ENCODE measurements at regions not wholly inside any gene's neighbourhood (a gene's known extent, or its start where the extent isn't known, plus 50 kb on each side); places are given as distances from the start of the nearest gene placed in this dataset.

DNA sequence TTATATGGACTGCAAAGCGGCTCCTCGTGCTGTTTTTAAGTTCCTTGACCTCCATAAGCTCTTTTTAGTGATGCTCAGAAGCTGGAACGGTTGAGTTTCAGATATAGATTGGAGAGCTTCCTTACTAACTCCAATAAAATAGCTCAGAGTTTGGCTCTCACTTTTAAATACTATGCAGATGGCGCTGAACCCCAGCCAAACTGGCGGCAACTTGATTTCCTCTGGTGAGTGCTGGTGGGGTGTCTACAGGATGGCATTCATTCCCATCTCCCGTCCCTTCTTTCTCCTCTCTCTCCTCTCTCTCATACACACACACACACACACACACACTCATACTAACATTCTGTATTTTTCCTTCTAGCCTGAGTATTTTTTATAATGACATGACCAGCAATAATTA is 346.3 kb downstream of the ETNK1 start:
- H3K4me3 ChIP-seq (ENCODE audit: low read depth in 1 of 2, low read length in 1 of 2) = no peak overlapping the region
- no peaks in the 10 kb centered on the region for H3K27me3 ChIP-seq
- TF ChIP-seq, protein P1, sequence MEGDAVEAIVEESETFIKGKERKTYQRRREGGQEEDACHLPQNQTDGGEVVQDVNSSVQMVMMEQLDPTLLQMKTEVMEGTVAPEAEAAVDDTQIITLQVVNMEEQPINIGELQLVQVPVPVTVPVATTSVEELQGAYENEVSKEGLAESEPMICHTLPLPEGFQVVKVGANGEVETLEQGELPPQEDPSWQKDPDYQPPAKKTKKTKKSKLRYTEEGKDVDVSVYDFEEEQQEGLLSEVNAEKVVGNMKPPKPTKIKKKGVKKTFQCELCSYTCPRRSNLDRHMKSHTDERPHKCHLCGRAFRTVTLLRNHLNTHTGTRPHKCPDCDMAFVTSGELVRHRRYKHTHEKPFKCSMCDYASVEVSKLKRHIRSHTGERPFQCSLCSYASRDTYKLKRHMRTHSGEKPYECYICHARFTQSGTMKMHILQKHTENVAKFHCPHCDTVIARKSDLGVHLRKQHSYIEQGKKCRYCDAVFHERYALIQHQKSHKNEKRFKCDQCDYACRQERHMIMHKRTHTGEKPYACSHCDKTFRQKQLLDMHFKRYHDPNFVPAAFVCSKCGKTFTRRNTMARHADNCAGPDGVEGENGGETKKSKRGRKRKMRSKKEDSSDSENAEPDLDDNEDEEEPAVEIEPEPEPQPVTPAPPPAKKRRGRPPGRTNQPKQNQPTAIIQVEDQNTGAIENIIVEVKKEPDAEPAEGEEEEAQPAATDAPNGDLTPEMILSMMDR (IDR thresholded peaks at IDR 0.05) = no peak
- H3K27ac ChIP-seq = no peak overlapping the region
- no peaks in the 10 kb centered on the region for H3K9me3 ChIP-seq
- no peaks in the 10 kb centered on the region for H3K4me1 ChIP-seq (ENCODE audit: control insufficient read depth in 1 of 2, insufficient read depth in 1 of 2, low read depth in 1 of 2, low read length in 1 of 2)
- no peaks in the 10 kb centered on the region for H3K36me3 ChIP-seq

DNA sequence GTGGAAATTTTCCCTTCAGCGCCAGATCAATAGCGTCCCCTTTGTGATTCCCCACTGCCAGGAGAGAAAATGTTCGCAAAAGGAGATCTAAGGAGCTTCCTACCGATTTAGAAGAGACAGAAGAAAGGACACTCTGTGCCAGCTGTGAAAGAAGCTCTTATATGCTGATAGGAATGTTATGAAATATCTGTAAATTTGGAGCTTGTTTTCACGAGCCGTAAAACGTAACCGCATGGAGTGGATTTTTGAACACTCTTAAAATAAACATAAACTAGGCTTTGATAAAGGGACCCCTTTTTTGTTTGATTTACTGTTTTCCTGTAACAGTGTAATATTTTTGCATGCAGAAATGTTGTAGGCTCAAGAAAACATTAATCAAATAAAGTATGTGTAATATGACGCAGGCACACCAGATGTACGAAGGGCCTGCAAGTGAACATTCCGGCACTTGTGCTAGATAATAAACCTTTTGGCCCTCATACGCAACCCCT is 346.8 kb downstream of the ETNK1 start:
- H3K27ac ChIP-seq = no peak overlapping the region
- TF ChIP-seq, protein P1 (IDR thresholded peaks at IDR 0.05) = no peak
- no peaks in the 10 kb centered on the region for H3K27me3 ChIP-seq
- no peaks in the 10 kb centered on the region for H3K4me1 ChIP-seq (ENCODE audit: control insufficient read depth in 1 of 2, insufficient read depth in 1 of 2, low read depth in 1 of 2, low read length in 1 of 2)
- no peaks in the 10 kb centered on the region for H3K9me3 ChIP-seq
- no peaks in the 10 kb centered on the region for H3K36me3 ChIP-seq
- H3K4me3 ChIP-seq (ENCODE audit: low read depth in 1 of 2, low read length in 1 of 2) = no peak overlapping the region

DNA sequence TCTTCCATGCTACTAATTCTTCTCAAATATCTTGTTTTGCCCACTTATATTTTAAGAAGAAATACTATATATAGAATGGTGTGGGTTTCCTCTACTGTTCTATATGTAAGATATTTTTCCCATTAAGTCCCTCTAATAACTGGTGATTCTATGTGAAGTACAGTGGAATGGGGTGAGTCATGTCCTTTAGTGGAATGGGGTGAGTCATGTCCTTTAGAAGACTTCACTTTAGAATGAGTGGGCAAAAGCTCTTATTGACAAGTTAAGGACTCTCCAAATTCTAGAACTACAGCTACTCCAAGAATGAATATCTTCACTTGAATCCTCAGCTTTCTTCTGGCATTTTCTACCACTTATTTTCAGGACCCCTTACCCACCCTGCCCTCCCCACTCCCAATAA is 349.9 kb downstream of the ETNK1 start:
- no peaks in the 10 kb centered on the region for H3K27me3 ChIP-seq
- H3K27ac ChIP-seq = no peak overlapping the region
- TF ChIP-seq, protein P1 (IDR thresholded peaks at IDR 0.05) = no peak
- no peaks in the 10 kb centered on the region for H3K9me3 ChIP-seq
- H3K4me1 ChIP-seq (ENCODE audit: control insufficient read depth in 1 of 2, insufficient read depth in 1 of 2, low read depth in 1 of 2, low read length in 1 of 2) = no peaks in the 10 kb centered on the region
- no peaks in the 10 kb centered on the region for H3K36me3 ChIP-seq
- no peak overlapping the region for H3K4me3 ChIP-seq (ENCODE audit: low read depth in 1 of 2, low read length in 1 of 2)

DNA sequence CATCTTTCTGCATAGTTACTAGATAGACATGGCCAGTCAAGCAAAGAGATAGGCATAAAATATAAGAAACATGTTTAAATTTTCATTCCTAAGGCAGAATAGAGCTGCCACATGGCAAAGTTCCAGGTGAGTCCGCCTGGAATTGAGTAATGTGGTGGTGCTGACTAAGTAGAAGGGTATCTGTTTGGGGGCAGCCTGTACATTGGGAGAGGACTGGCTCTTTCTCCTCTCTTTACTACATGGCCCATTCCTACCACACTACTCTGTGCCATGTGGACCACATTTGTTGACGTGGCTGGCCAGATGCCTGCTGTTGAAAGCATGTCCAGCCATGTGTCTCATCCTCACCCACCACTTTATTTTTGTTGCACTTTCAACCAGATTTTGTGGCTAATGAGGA is 354.0 kb downstream of the ETNK1 start:
- H3K27me3 ChIP-seq = no peaks in the 10 kb centered on the region
- H3K27ac ChIP-seq = no peak overlapping the region
- H3K36me3 ChIP-seq = no peaks in the 10 kb centered on the region
- no peaks in the 10 kb centered on the region for H3K4me1 ChIP-seq (ENCODE audit: control insufficient read depth in 1 of 2, insufficient read depth in 1 of 2, low read depth in 1 of 2, low read length in 1 of 2)
- H3K4me3 ChIP-seq (ENCODE audit: low read depth in 1 of 2, low read length in 1 of 2) = no peak overlapping the region
- H3K9me3 ChIP-seq = no peaks in the 10 kb centered on the region
- TF ChIP-seq, protein P1 (IDR thresholded peaks at IDR 0.05) = no peak

DNA sequence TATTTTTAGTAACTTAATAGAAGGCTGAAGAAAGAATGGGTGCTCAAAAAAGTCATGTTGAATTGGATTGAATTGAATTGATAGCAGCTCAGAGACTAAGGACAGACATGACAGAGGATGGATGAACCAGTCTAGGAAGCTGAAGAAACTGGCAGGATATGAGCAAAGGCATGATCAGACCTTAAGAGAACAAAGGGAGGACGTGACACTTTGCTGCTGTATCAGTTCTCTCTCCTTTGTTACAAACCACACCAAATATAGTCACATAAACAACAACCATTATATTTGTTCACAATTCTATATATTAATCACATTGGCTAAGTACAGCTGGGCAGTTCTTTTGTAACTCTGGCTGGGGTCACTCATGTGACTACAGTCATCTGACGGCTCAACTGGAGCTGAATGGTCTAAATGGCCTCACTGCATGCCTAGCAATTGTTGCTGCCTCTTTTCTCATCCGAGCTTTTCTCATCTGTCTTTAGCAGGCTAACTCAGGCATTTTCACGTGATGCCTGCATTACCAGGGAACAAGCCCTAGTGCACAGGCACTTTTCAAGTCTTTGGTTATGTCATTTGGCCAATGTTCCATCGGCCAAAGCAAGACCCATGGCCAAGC is 355.0 kb downstream of the ETNK1 start:
- Histone ChIP-seq H3K9me3 (no peaks in the 10 kb centered on the region), H3K4me3 (ENCODE audit: low read depth in 1 of 2, low read length in 1 of 2) (no peak overlapping the region), H3K27me3 (no peaks in the 10 kb centered on the region), H3K4me1 (ENCODE audit: control insufficient read depth in 1 of 2, insufficient read depth in 1 of 2, low read depth in 1 of 2, low read length in 1 of 2) (no peaks in the 10 kb centered on the region), H3K27ac (no peak overlapping the region), H3K36me3 (no peaks in the 10 kb centered on the region)
- TF ChIP-seq, protein P1 (IDR thresholded peaks at IDR 0.05) = no peak

Measured in neutrophil (primary cell).